ENCODE measurements at regions not wholly inside any gene's neighbourhood (a gene's known extent, or its start where the extent isn't known, plus 50 kb on each side); places are given as distances from the start of the nearest gene placed in this dataset.

DNA sequence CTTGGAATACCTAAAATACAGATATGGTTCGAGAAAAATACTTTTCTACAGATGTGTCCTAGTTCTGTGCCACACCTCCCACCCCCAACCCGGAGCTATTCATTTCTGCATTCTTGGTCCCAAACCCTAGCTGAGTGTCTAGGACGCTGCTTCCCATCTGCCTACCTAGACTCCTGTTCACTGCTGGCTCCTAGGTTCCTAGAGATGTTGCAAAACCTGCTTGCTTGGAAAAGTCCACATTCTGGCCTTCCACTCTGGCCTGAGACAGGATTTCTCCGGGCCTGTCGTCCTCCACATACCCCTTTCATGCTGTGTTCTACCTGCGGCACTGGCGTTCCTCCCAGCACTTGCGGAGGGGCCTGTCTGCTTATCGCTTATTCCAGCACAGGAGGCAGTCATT, 165.8 kb upstream of the CTTNBP2NL start (continued):
- no peak for TF ChIP-seq ZNF302 (tag by site-specific recombination; IDR thresholded peaks at IDR 0.05; ENCODE audit: low read depth)
- TF ChIP-seq ZBTB21 (tag by site-specific recombination; IDR thresholded peaks at IDR 0.05) = no peak
- no peak for TF ChIP-seq TRIM28 (IDR thresholded peaks at IDR 0.05; ENCODE audit: borderline replicate concordance, low read length)

- H3K4me3 ChIP-seq (ENCODE audit: low read depth, low read length) = no peak overlapping the region
- no peak for TF ChIP-seq ZNF610 (tag by site-specific recombination; IDR thresholded peaks at IDR 0.05; ENCODE audit: borderline replicate concordance)
- TF ChIP-seq ZNF394 (tag by site-specific recombination; IDR thresholded peaks at IDR 0.05; ENCODE audit: borderline replicate concordance) = no peak
- no peak for TF ChIP-seq ZBTB17 (tag by site-specific recombination; IDR thresholded peaks at IDR 0.05)
- TF ChIP-seq, protein P1, sequence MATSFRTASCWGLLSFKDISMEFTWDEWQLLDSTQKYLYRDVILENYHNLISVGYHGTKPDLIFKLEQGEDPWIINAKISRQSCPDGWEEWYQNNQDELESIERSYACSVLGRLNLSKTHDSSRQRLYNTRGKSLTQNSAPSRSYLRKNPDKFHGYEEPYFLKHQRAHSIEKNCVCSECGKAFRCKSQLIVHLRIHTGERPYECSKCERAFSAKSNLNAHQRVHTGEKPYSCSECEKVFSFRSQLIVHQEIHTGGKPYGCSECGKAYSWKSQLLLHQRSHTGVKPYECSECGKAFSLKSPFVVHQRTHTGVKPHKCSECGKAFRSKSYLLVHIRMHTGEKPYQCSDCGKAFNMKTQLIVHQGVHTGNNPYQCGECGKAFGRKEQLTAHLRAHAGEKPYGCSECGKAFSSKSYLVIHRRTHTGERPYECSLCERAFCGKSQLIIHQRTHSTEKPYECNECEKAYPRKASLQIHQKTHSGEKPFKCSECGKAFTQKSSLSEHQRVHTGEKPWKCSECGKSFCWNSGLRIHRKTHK (tag by site-specific recombination; IDR thresholded peaks at IDR 0.05) = no peak
- TF ChIP-seq ZNF133 (tag by site-specific recombination; IDR thresholded peaks at IDR 0.05) = no peak
- TF ChIP-seq ZNF174 (tag by site-specific recombination; IDR thresholded peaks at IDR 0.05) = no peak
- no peak for TF ChIP-seq ZNF10 (tag by site-specific recombination; IDR thresholded peaks at IDR 0.05)
- no peak for TF ChIP-seq ZNF830 (tag by site-specific recombination; IDR thresholded peaks at IDR 0.05; ENCODE audit: low read depth)
- TF ChIP-seq GFI1B (tag by site-specific recombination; IDR thresholded peaks at IDR 0.05) = no peak
- TF ChIP-seq ZNF658 (tag by site-specific recombination; IDR thresholded peaks at IDR 0.05) = no peak
- TF ChIP-seq ZSCAN5A (tag by site-specific recombination; IDR thresholded peaks at IDR 0.05) = no peak
- TF ChIP-seq ZNF624 (tag by site-specific recombination; IDR thresholded peaks at IDR 0.05) = no peak
- no peak for TF ChIP-seq HOXD13 (CRISPR knock-in tag; IDR thresholded peaks at IDR 0.05; ENCODE audit: borderline replicate concordance)
- no peak for TF ChIP-seq ZNF747 (tag by site-specific recombination; IDR thresholded peaks at IDR 0.05)
- ChIA-PET CTCF (no interaction called here), POLR2A (no interaction called here)
- H3K27ac ChIP-seq (ENCODE audit: extremely low read depth, low read depth, low read length) = no peak overlapping the region
- H3K36me3 ChIP-seq (ENCODE audit: control insufficient read depth in 2 of 2, insufficient read depth in 1 of 2, low read length in 2 of 2) = no peaks in the 10 kb centered on the region
- H3K4me1 ChIP-seq (ENCODE audit: control insufficient read depth, insufficient read depth, low read length) = no peaks in the 10 kb centered on the region
- no peaks in the 10 kb centered on the region for H3K9me3 ChIP-seq (ENCODE audit: control insufficient read depth, insufficient read depth, low read depth, low read length)
Measured at GRCh38 chr1:112231331-112231730, 164.7 kb upstream of the CTTNBP2NL start.

DNA sequence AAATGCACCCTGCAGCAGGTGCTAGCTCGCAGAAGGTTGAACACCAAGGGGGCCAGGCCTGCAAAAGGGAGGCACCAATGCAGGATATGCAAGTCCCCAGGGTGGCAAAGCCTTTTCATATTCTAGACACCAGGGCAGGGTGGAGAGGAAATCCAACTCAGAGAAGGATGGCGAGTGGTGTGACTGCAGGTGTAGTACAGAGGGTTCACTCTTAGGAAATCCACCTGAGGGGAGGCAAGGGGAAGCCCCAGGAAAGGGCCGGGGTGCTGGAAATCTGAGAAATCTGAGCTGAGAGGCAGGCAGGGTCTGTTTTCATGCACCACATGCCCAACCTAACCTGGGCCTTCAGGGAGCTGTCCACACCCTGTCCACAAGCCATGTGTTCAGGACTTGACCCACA, 163.2 kb upstream of the CTTNBP2NL start:
- ChIA-PET POLR2A (no interaction called here), CTCF (no interaction called here)
- TF ChIP-seq, protein P2, sequence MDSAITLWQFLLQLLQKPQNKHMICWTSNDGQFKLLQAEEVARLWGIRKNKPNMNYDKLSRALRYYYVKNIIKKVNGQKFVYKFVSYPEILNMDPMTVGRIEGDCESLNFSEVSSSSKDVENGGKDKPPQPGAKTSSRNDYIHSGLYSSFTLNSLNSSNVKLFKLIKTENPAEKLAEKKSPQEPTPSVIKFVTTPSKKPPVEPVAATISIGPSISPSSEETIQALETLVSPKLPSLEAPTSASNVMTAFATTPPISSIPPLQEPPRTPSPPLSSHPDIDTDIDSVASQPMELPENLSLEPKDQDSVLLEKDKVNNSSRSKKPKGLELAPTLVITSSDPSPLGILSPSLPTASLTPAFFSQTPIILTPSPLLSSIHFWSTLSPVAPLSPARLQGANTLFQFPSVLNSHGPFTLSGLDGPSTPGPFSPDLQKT (IDR thresholded peaks at IDR 0.05; ENCODE audit: borderline replicate concordance, low read depth, low read length) = no peak
- no peak for TF ChIP-seq ZNF580 (tag by site-specific recombination; IDR thresholded peaks at IDR 0.05)
- no peak for TF ChIP-seq KLF8 (tag by site-specific recombination; IDR thresholded peaks at IDR 0.05)
- H3K4me3 ChIP-seq (ENCODE audit: low read depth, low read length) = no peak overlapping the region
- no peaks in the 10 kb centered on the region for H3K9me3 ChIP-seq (ENCODE audit: control insufficient read depth, insufficient read depth, low read depth, low read length)
- H3K4me1 ChIP-seq (ENCODE audit: control insufficient read depth, insufficient read depth, low read length) = no peaks in the 10 kb centered on the region
- H3K27ac ChIP-seq (ENCODE audit: extremely low read depth, low read depth, low read length) = no peak overlapping the region
- H3K36me3 ChIP-seq (ENCODE audit: control insufficient read depth in 2 of 2, insufficient read depth in 1 of 2, low read length in 2 of 2) = no peaks in the 10 kb centered on the region

Data from HEK293 (cell line).